ENCODE measurements at regions not wholly inside any gene's neighbourhood (a gene's known extent, or its start where the extent isn't known, plus 50 kb on each side); places are given as distances from the start of the nearest gene placed in this dataset.

DNA sequence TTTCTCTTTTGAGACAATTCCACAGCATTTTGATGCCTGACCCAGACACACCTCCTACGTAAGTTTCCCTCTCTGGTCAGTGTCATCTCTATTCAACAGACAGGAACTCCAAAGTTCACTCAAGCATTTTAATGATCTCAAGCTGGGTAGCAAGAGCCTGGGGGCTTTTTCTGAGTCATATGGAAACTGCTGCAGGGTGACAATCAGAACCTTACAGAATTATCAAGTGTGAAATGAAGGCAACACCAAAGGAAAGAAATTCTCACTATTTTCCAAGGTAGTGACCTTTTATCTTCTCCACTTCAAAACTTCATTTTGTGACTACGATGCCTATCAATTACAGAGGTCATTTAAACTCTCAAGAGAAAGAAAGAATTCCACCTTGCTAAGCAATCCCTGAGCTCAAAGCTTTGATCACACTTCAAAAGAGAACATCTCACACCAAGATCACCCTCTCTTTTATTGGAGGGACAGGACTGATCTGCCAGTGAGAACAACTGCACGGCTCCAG lies 229.0 kb upstream of the ZC3H12C start:
- no peak for DNase-seq (ENCODE audit: low read depth)

DNA sequence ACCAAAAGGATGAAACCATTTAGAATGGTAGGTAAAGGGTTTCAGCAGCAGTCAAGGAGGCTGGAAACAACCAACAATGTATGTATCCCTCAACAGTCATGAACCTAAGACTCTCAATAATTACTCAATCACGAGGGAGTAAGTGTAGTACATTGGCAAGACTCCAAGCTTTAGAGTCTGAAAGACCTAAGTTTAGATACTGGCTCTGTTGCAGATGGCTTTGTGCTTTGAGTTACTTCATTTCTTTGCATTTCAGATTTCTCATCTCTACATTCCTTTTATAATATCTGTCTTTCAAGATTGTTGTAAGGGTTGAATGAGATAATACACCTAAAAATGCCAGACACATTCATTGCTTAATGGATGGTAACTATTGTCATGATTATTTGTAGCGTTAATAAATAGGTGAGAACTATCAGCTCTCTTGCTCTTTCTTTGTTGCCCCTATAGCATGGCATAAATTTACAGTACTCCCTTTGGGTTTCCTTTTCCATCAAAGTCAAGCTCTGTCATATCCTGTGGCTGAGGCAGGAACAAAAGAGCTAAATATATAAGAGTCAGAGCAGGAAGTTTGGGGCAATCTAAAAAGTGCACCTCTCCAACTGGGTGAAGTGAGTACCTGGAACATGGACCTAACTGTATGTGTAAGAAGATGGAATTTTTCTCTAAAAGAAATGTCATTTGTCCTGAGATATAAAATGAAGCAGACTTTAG lies 228.2 kb upstream of the ZC3H12C start:
- no peak for DNase-seq (ENCODE audit: low read depth)

DNA sequence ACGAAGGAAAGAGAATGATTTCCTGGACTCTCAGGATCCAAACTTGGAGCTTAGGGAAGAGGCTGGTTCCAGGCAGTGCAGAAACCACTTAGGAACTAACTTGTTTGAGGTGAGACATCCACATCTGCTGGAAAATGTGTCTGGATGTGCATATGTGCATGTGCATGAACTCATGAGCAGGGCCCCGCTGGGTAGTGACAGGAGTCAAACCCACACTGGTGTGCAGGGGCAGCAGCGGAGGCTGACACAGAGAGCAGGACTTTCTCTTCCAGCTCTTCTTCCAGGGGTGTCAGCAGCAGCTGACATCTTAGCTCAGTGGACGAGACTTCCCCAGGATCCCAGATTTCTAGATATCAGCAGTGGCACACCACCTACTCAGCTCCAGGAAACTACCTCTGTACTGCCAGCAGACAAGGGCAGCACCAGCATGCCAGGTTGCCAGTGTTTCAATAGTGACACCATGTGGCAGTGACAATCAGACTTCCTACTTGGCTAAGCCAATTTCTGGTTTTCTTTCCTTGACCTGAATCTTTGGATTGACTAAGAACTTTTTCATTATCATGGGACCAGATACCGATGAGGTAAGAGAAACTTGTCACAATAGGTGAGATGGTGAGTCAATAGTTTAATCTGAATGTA lies 227.5 kb upstream of the ZC3H12C start:
- no peak for DNase-seq (ENCODE audit: low read depth)

DNA sequence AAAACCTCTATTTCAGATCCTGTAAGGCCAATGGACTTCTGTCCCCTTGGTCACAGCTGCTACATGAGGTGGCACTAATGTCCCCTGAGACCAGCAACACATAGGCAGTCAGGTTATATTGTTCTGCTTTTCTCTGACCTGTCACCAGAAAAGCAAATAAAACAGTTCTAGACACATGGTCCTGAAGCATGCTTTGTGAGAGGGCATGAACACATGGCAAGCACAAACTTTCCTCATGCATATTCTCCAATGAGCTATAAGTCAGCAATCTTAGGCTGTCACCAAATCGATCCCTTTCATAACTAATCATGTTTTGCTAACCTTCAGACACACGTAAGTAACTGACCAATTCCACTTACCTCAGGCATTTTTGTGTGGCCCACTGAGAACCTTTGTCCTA lies 225.4 kb upstream of the ZC3H12C start:
- no peak for DNase-seq (ENCODE audit: low read depth)

DNA sequence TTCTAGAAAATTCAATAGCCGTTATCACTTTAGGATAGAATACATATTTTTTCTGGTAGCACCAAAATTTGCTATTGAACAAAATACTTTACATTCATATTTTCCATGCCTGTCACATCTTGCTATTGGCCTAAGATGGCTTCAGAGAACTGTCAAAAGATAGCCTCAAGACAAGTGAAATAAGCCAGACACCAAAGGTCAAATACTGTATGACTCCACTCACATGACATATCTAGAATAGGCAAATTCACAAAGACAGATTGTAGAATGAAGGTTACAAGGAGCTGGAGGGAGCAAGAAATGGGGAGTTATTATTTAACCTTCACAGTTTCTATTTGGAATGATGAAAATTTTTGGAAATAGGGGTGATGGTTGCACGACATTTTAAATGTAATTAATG lies 223.7 kb upstream of the ZC3H12C start:
- DNase-seq (ENCODE audit: low read depth), result no peak

DNA sequence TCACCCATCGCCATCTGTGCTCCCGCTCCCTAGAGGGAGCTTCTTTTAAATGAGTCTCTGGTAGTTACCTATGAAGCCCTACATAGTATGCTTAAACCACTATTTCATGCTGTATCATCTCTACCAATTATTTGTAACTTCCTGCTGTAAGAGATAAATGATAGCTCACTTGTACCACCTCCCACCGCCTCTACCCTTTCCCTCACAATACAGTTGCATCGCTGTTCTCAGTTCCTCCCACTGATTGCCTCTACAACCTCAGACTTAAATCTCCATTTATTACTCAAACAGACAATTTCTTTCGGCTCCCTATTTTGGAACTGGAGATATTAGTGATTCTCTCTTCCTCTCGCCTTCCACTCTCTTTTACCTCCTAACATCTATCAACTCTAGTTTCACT lies 222.9 kb upstream of the ZC3H12C start:
- no peak for DNase-seq (ENCODE audit: low read depth)

DNA sequence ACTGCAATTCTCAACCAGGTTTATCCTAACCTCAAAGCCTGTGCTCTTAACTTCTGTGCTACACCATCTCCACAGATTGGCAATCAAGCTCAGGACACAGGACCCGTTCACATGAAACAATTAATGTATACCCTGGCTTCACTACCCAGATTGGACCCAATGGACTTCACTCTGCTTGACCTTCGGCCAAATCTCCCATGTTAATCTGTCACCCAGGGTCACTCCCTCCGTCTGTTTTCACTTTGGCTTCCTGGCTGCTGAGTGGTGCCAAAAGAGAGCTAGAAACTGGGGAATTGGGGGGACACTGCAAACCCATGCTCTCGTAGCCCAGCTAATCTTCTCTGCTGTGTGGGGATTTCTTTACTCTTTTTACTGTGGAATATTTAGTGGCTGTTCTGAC lies 216.1 kb upstream of the ZC3H12C start:
- DNase-seq (ENCODE audit: low read depth), result no peak

DNA sequence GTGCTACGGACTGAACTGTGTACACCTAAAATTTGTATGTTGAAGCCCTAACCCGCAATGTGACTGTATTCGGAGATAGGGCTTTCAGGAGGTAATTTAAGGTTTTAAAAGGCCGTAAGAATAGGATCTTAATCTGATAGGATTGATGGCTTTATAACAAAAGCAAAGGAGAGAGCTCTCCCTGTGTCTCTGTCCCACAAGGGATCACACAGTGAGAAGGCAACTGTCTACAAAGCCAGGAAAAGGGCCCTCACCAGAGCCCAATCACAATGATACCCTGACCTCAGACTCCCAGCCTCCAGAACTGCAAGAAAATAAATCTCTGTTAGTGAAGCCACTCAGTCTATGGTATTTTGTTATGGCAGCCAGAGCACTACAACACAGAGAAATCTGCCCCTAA lies 208.7 kb upstream of the ZC3H12C start:
- no peak for DNase-seq (ENCODE audit: low read depth)

DNA sequence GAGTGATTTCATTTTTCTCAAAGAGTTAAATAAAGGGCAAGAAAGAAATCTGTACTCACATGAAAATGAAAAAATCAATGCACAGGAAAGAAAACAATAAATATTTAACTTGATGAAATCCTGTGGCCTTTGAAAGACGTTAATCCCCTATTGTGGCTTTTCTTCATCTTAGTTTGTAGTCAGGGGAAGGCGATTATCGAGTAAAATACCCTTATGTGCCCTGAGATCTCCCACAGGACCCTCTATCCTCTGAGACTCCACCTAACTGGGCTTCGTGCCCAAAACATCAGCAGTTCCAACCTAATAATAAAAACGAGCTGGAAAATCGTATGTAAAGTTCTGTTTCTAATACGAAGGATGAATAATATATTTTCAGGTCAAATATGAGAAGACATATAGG lies 208.2 kb upstream of the ZC3H12C start:
- DNase-seq (ENCODE audit: low read depth), result no peak

DNA sequence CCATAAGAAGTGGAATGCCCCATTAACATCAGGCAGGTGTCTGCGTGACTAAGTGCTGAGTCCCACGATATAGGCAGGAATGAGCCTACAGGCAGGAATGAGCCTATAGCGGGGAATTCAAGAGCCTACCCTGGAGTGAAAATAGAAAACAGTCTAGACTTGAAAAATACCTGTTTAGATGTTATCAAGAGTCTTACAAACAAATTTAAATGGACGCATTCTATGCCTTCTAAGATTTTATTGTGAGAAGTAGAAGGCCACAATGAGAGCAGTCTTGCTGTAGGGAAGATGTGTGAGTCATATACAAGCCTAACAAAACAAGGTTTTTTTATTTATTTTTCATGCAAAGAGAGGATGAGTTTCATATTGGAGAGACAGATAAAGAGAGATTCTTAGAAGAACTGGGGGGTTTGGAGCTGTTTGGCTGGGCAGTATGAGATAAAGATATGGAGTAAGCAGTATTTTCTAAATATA lies 200.8 kb upstream of the ZC3H12C start:
- DNase-seq (ENCODE audit: low read depth), result no peak

DNA sequence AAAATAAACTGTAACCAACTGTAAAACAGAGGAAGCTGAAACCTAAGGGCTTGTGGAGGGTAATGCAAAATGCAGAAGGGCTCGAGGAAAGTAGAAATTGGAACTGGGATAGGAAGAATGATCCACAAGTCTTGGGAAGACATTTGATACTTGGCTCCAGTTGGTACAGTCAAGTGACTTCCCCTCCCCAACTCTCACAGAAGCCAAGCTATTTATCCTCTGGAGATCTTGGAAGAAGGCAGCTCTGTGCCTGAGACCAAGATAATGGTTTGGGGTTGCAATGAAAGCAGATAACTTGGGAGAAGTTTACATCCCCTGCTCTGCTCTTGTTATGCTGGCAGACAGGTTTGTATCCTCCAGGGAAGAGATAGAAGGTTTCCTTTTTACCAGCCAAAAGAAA lies 198.9 kb upstream of the ZC3H12C start:
- DNase-seq (ENCODE audit: low read depth), result no peak

DNA sequence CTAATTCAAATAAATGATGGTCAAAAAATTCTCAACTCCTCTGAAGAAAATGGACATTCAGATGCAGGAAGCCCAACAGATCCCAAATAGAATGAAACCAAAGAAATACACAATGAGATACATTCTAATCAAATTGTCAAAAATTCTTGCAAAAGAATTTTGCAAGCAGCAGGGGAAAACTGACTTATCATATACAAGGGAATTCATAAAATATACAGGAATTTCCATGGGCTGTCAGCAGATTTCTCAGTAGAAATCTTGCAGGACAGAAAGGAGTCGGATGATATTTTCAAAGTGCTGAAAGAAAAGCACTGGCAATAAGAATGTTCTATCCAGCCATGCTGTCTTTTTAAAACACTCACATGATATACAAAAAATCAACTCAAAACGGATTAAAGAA lies 194.6 kb upstream of the ZC3H12C start:
- no peak for DNase-seq (ENCODE audit: low read depth)

DNA sequence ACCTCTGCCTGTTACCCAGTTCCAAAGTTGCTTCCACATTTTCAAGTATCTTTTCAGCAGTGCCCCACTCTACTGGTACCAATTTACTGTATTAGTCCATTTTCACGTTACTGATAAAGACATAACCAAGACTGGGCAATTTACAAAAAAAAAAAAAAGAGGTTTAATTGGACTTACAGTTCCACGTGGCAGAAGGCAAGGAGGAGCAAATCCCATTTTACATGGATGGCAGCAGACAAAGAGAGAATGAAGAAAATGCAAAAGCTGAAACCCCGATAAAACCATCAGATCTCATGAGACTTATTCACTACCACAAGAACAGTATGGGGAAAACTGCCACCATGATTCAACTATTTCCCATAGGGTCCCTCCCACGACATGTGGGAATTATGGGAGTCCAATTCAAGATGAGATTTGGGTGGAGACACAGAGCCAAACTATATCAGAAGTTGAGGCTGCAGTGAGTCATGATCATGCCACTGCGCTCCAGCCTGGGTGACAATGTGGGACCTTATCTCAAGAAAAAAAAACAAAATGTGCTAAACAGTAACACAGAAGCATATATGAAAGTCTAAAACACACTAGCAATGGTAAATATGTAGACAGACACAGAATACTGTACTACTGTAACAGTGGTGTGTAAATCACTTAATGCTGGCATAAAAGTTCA lies 190.3 kb upstream of the ZC3H12C start:
- DNase-seq (ENCODE audit: low read depth), result no peak

DNA sequence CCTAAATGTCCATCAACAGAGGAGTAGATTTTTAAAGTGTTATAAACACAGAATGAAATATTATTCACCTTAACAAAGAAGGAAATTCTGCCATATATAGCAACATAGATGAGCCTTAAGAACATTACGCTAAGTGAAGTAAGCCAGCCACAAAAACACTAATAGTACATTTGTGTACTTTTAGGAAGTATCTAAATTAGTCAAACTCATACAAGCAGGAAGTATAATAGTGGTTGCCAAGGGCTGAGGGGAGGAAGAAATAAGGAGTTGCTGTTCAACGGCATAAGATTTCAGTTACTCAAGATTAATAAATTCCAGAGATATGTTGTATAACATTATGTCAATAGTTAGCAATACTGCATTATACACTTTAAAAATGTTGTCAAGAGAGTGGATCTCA lies 181.7 kb upstream of the ZC3H12C start:
- DNase-seq (ENCODE audit: low read depth), result no peak

DNA sequence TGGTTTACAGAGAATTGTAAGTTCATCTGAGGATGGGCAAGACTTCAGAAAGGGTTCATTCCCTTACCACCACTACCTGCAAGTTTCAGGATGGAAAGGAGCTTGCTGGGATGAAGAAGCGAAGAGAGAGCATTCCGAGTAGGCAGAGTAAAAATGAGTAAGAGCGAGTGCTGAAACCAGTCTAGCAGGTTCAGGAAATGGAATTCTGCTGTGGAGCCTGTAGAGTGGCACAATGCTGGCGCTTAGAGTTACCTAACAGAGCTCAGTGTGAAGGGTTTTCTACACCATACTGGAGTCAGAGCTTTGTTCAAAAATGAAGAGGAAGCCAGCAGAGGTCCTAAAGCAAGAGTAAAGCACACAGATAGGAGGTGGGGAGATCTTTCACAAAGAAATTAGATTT lies 179.2 kb upstream of the ZC3H12C start:
- DNase-seq (ENCODE audit: low read depth), result no peak

DNA sequence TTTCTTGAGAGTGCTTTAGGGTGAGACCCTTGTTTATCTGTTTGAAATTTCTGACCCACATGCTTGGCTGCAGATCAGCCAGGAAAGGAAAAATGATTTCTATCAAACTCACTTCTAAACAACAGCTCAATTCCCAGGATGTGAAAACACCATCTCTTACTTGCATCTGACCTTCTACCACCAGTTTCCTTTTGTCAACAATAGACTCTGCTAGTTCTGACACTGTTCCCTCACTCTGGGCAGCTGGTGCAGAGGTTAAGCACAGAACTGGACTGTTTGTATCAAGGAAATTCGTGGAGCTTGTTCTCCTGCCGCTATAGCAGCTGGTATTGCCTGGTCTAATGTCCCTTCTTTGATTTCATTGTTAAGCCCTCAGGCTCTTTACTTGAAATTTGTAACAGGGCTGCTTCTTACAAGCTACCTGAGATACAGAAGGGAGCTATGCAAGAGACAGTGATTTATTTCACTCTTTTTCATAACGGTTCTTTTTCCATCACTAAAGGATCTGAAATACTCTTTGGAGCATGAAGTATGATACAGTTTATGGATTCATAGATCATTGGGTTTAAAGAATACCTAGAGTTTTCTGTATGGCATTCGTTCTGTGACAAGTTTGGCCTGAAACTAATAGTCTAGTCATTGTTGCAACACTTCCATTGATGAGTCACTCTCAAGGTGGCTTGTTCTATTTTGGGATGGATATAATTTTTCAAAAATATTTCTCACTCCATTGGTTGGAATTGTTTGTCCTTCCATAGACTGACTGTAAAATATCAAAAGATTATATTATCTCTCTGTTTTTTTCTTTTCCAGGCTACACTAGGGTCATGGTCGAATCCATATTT lies 178.2 kb upstream of the ZC3H12C start:
- no peak for DNase-seq (ENCODE audit: low read depth)

DNA sequence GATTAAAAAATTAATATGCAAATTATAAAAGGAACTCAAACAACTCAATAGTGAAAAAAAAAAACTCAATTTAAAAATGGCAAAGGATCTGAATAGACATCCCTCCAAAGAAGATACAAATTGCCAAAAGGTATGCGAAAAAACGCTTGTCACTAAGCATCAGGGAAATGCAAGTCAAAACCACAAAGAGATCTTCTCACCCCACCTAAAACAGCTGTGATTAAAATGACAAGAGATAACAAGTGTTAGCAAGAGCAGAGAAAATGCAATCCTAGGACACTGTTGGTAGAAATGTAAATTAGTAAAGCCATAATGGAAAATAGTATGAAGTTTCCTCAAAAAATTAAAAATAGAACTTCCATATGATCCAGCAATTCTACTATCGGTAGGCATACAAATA lies 166.3 kb upstream of the ZC3H12C start:
- no peak for DNase-seq (ENCODE audit: low read depth)

DNA sequence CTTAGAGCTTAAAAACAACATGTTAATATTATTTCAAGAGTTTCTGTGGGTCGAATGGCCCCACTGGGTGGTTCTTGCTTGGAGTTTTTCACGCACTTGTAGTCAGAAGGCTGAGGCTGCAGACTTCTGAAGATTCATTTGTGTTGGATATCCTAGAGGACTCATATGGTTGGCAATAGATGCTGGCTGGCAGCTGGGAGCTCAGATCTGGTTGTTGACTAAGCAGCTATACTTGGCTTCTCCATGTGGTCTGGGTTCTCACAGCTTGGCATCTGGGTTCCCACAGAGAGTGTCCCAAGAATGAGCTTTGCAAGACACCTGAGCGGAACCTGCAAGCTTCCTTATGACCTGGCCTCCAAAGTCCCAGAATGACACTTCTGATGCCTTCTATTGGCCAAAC lies 163.9 kb upstream of the ZC3H12C start:
- DNase-seq (ENCODE audit: low read depth), result no peak

DNA sequence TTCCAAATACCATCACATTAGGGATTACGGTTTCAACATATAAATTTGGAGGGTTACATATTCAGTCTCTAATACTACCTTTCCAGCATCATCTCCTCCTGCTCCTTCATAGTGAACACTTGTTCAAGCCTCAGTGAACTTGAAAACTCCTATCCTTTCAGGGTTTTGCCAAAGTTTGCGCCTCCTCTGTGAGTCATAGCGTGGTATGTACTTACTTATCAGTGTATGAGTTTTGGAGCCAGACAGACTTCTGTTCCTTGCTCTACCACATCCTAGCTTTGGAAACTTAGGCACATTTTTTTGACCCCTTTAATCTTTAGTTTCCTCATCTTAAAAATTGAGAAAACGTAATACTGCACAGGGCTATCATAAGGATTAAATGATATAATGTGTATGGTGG lies 160.1 kb upstream of the ZC3H12C start:
- DNase-seq (ENCODE audit: low read depth), result no peak

DNA sequence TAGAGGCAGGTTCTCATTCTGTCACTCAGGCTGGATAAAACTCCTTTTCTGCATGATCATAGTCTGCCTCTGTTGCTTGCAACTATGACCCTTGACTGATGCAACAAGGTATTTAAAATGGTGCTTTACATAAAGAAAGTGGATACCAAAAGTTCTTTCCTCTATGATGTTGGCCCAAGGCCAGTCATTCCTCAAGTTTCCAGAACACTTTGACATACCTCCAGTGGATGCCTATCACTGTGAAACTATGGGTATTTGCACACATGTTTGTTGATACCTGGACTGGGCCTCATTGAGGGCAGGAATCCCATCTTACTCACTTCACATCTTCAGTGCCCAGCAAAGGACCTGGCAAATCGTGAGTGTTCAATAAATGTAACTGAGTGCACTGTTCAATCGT lies 159.0 kb upstream of the ZC3H12C start:
- no peak for DNase-seq (ENCODE audit: low read depth)

DNA sequence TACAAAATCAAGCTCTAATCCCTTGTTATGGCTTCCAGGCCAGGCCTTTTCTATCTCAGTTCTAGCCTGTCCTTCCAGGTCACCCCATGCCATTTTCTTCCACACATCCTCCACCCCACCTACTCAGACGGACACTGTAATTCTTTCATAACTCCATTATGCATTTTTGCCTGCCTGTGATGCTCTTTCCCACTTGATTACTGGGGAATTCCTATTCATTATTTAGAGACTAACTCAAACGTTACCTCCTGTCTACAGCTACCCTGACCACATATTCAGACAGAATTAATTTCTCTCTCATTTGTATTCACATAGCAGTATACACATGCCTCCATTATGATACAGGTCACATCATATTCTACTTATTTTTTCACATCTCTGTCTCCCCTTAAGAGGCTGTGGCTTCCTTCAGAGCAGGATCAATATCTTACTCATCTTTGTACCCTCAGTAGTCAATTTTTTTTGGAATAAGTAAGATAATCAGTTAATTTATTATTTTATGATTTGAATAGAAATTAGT lies 156.5 kb upstream of the ZC3H12C start:
- DNase-seq (ENCODE audit: low read depth), result no peak

DNA sequence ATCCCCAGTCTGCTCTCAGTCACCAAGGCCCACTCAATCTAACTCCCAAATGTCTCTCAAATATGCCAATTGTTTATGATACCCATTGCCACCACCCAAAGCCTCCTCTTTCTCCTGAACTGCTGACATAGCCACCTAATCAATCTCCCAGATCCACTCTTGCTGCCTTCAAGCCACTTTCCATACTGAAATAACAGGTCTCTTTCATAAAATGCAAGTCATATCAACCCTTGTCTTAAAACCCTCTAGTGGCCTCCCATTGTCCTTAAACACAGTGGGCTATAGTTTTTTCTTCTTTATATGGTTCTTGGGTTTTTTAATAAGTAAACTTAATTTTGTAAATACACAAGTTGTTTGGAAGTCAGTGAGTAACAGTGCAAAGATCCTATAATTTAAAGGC lies 155.2 kb upstream of the ZC3H12C start:
- DNase-seq (ENCODE audit: low read depth), result no peak

Measured in HS-5 (cell line).